Thoracic aorta (tissue), 2 donors: ENCODE measurements at regions not wholly inside any gene's neighbourhood (a gene's known extent, or its start where the extent isn't known, plus 50 kb on each side); places are given as distances from the start of the nearest gene placed in this dataset.

Experiments
- ATAC-seq: fragments of 150-250 bp; one replicate; pipeline ENCODE4 v1.8.0; 2017; ENCODE audit warnings: low read depth; ENCODE audit not compliant: insufficient number of reproducible peaks, low FRiP score
- DNase-seq: peaks from one replicate; pipeline ENCODE4 v3.0.0-alpha.2; 2020; ENCODE audit warnings: low spot score
- H3K27ac ChIP-seq, 2 donors: fragments of 200-600 bp; sonication (generic); 1 replicate in 1 of 2; 2 replicates in 1 of 2; pipeline ENCODE4 v1.5.1; 2016; ENCODE audit warnings: mild to moderate bottlenecking in 2 of 2, moderate library complexity in 2 of 2
- H3K27me3 ChIP-seq: fragments of 200-600 bp; sonication (generic); replicated peaks from 2 replicates; pipeline ENCODE4 v1.6.0; 2016; ENCODE audit warnings: mild to moderate bottlenecking; ENCODE audit not compliant: insufficient read depth
- H3K36me3 ChIP-seq: fragments of 200-600 bp; sonication (generic); one replicate; pipeline ENCODE4 v1.5.1; 2016
- H3K4me1 ChIP-seq, 2 donors: fragments of 200-600 bp; sonication (generic); 1 replicate in 1 of 2; 2 replicates in 1 of 2; pipeline versions ENCODE4 v1.5.1 to v1.6.0; 2016; ENCODE audit warnings: low read depth in 2 of 2, mild to moderate bottlenecking in 1 of 2; ENCODE audit not compliant: control insufficient read depth in 1 of 2
- H3K4me3 ChIP-seq: fragments of 200-600 bp; sonication (generic); 2 replicates; pipeline ENCODE4 v1.5.1; 2016; ENCODE audit warnings: mild to moderate bottlenecking
- H3K9me3 ChIP-seq: fragments of 200-600 bp; sonication (generic); 2 replicates; pipeline ENCODE4 v1.5.1; 2016
- CTCF ChIP-seq: fragments of 200-600 bp; sonication (generic); IDR thresholded peaks from one replicate; pipeline ENCODE4 v1.5.1; 2019; ENCODE audit warnings: antibody characterized with exemption

- DNase-seq (no peak), ATAC-seq (no peak)
- H3K4me3 ChIP-seq = no peak overlapping the region
- H3K9me3 ChIP-seq = no peaks in the 10 kb centered on the region
- no peak for TF ChIP-seq CTCF
- no peak overlapping the region for H3K27ac ChIP-seq
- no peaks in the 10 kb centered on the region for H3K36me3 ChIP-seq
- H3K4me1 ChIP-seq = no peaks in the 10 kb centered on the region
- no peaks in the 10 kb centered on the region for H3K27me3 ChIP-seq
Observed at GRCh38 chr6:122297010-122297409, 102.4 kb upstream of the HSF2 start.

- no peaks in the 10 kb centered on the region for H3K4me1 ChIP-seq
- H3K9me3 ChIP-seq = peaks cover 3% of the 10 kb centered on the region
- ATAC-seq (no peak), DNase-seq (no peak)
- no peak overlapping the region for H3K4me3 ChIP-seq
- no peak for TF ChIP-seq CTCF
- no peaks in the 10 kb centered on the region for H3K36me3 ChIP-seq
- H3K27ac ChIP-seq = no peak overlapping the region
- no peaks in the 10 kb centered on the region for H3K27me3 ChIP-seq
Observed at GRCh38 chr6:122302067-122302466, 97.4 kb upstream of the HSF2 start.

- TF ChIP-seq CTCF = no peak
- ATAC-seq (no peak), DNase-seq (no peak)
- no peaks in the 10 kb centered on the region for H3K36me3 ChIP-seq
- H3K27me3 ChIP-seq = no peaks in the 10 kb centered on the region
- no peak overlapping the region for H3K4me3 ChIP-seq
- peaks cover 3% of the 10 kb centered on the region for H3K9me3 ChIP-seq
- H3K27ac ChIP-seq = no peak overlapping the region
- no peaks in the 10 kb centered on the region for H3K4me1 ChIP-seq
Observed at GRCh38 chr6:122307577-122307976, 91.9 kb upstream of the HSF2 start.

GRCh38 chr6:122308074-122308473 is 91.4 kb upstream of the HSF2 start:
- no peak overlapping the region for H3K27ac ChIP-seq
- DNase-seq = no peak
- H3K36me3 ChIP-seq = no peaks in the 10 kb centered on the region
- H3K9me3 ChIP-seq = peaks cover 3% of the 10 kb centered on the region
- TF ChIP-seq CTCF = no peak
- no peak overlapping the region for H3K4me3 ChIP-seq
- ATAC-seq = no peak
- H3K4me1 ChIP-seq = no peaks in the 10 kb centered on the region
- no peaks in the 10 kb centered on the region for H3K27me3 ChIP-seq

GRCh38 chr6:122315842-122316241 is 83.6 kb upstream of the HSF2 start:
- no peak for ATAC-seq
- H3K27ac ChIP-seq = no peak overlapping the region
- peaks cover 8% of the 10 kb centered on the region for H3K9me3 ChIP-seq
- peaks cover 10 to 14% of the 10 kb centered on the region in 2 donors for H3K4me1 ChIP-seq
- no peaks in the 10 kb centered on the region for H3K36me3 ChIP-seq
- H3K4me3 ChIP-seq = no peak overlapping the region
- H3K27me3 ChIP-seq = no peaks in the 10 kb centered on the region
- TF ChIP-seq CTCF = no peak
- no peak for DNase-seq
